B cell (primary cell): ENCODE measurements at regions not wholly inside any gene's neighbourhood (a gene's known extent, or its start where the extent isn't known, plus 50 kb on each side); places are given as distances from the start of the nearest gene placed in this dataset.

Source experiments
- ATAC-seq: fragments of 200-7000 bp; cut with Tn5 transposase; one replicate; pipeline ENCODE4 v1.10.0; 2021; ENCODE audit warnings: low read depth, mild to moderate bottlenecking, moderate number of reproducible peaks, moderate library complexity
- CTCF ChIA-PET: fragments of 350-600 bp; sonication (Branson Sonifier 250); formaldehyde crosslinking; loops from one replicate; lab custom pipeline; 2021; ENCODE audit warnings: antibody characterized with exemption, inconsistent platforms; lab: Charles Lee
- POLR2A ChIA-PET: fragments of 350-600 bp; sonication (Branson Sonifier 250); formaldehyde crosslinking; loops from one replicate; lab custom pipeline; 2021; ENCODE audit warnings: antibody characterized with exemption; lab: Charles Lee
- DNase-seq: peaks from one replicate; pipeline ENCODE4 v3.0.0; 2013
- H2AFZ ChIP-seq: 2 replicates; pipeline ENCODE4 v1.6.1; 2012; ENCODE audit warnings: mild to moderate bottlenecking, low read depth, low read length; ENCODE audit not compliant: insufficient read depth, poor library complexity, severe bottlenecking
- H3K27ac ChIP-seq, 2 donors: 1 replicate in 1 of 2; 2 replicates in 1 of 2; pipeline ENCODE4 v1.5.1; 2012 to 2013; ENCODE audit warnings: low read length in 2 of 2, mild to moderate bottlenecking in 2 of 2, moderate library complexity in 1 of 2
- H3K27me3 ChIP-seq, 4 experiments: fragments of 200-600 bp in 1 of 4; sonication (generic) in 1 of 4; replicated peaks in 1 of 4; 1 replicate in 2 of 4; 2 replicates in 2 of 4; pipeline versions ENCODE4 v1.6.1 to v1.7.0; 2013 to 2016; ENCODE audit warnings: low read length in 3 of 4, mild to moderate bottlenecking in 2 of 4, mixed read lengths in 1 of 4, moderate library complexity in 1 of 4; ENCODE audit not compliant: insufficient read depth in 4 of 4, control insufficient read depth in 3 of 4; ENCODE audit errors: control extremely low read depth in 1 of 4
- H3K36me3 ChIP-seq, 2 experiments: replicated peaks in 1 of 2; 1 replicate in 1 of 2; 2 replicates in 1 of 2; pipeline versions ENCODE4 v1.6.1 to v1.7.1; 2013; ENCODE audit warnings: low read length in 1 of 2; ENCODE audit not compliant: insufficient read depth in 2 of 2, control insufficient read depth in 1 of 2; ENCODE audit errors: control extremely low read depth in 1 of 2, extremely low read depth in 1 of 2
- H3K4me1 ChIP-seq, 2 donors: fragments of 200-600 bp in 1 of 2; sonication (generic) in 1 of 2; 1 replicate in 1 of 2; 2 replicates in 1 of 2; pipeline versions ENCODE4 v1.5.1 to v1.6.1; 2013 to 2017; ENCODE audit warnings: low read length in 2 of 2; ENCODE audit not compliant: control insufficient read depth in 2 of 2, insufficient read depth in 2 of 2
- H3K4me2 ChIP-seq: replicated peaks from 2 replicates; pipeline ENCODE3; 2012; ENCODE audit warnings: mild to moderate bottlenecking, low read depth, low read length; ENCODE audit not compliant: poor library complexity, severe bottlenecking
- H3K4me3 ChIP-seq, 5 experiments: fragments of 200-600 bp in 1 of 5; sonication (generic) in 1 of 5; 1 replicate in 3 of 5; 2 replicates in 2 of 5; pipeline versions ENCODE4 v1.5.1 to v1.7.0; 2011 to 2016; ENCODE audit warnings: low read length in 4 of 5, mild to moderate bottlenecking in 4 of 5, low read depth in 2 of 5, control low read depth in 1 of 5, moderate library complexity in 1 of 5; ENCODE audit not compliant: insufficient read depth in 1 of 5; ENCODE audit errors: control extremely low read depth in 1 of 5, extremely low read depth in 1 of 5
- H3K79me2 ChIP-seq: fragments of 200-600 bp; sonication (generic); one replicate; pipeline ENCODE4 v1.6.0; 2016; ENCODE audit warnings: low read length; ENCODE audit not compliant: control insufficient read depth, insufficient read depth
- H3K9ac ChIP-seq: fragments of 200-600 bp; sonication (generic); 2 replicates; pipeline ENCODE4 v1.6.1; 2017; ENCODE audit warnings: mild to moderate bottlenecking, low read length, moderate library complexity
- H3K9me3 ChIP-seq, 3 donors: one replicate each; pipeline versions ENCODE4 v1.6.1 to v1.7.1; 2013; ENCODE audit warnings: low read length in 2 of 3; ENCODE audit not compliant: control insufficient read depth in 2 of 3, insufficient read depth in 1 of 3; ENCODE audit errors: control extremely low read depth in 1 of 3
- H4K20me1 ChIP-seq: 2 replicates; pipeline ENCODE4 v1.6.0; 2012; ENCODE audit warnings: mild to moderate bottlenecking, low read length; ENCODE audit not compliant: insufficient read depth, control insufficient read depth, poor library complexity, severe bottlenecking
- H3K27ac Mint-ChIP-seq: one replicate; pipeline ENCODE4 v1.8.0; 2021; ENCODE audit warnings: mixed read lengths
- H3K27me3 Mint-ChIP-seq: one replicate; pipeline ENCODE4 v1.8.0; 2021; ENCODE audit warnings: mixed read lengths
- H3K4me1 Mint-ChIP-seq: one replicate; pipeline ENCODE4 v1.8.0; 2021; ENCODE audit warnings: mixed read lengths
- H3K4me3 Mint-ChIP-seq: one replicate; pipeline ENCODE4 v1.8.0; 2021; ENCODE audit warnings: mixed read lengths
- H3K9me3 Mint-ChIP-seq: one replicate; pipeline ENCODE4 v1.8.0; 2022; ENCODE audit warnings: mixed read lengths; ENCODE audit not compliant: insufficient read depth
- CTCF ChIP-seq: fragments of 200-600 bp; IDR thresholded peaks from one replicate; pipeline ENCODE4 v1.8.0; 2022; ENCODE audit warnings: antibody characterized with exemption, mild to moderate bottlenecking
- EZH2 ChIP-seq: IDR thresholded peaks from 2 replicates; pipeline ENCODE4 v1.6.1; 2012; ENCODE audit warnings: borderline replicate concordance, low read depth, mild to moderate bottlenecking, moderate library complexity, low read length; ENCODE audit not compliant: insufficient read depth, poor library complexity, severe bottlenecking
- WGBS: methylation state at CpG from one replicate; pipeline ENCODE4 v1.1.5; 2013; ENCODE audit warnings: missing lambda C conversion rate; ENCODE audit not compliant: insufficient coverage; 5-methylcytosine and 5-hydroxymethylcytosine counted together
- intact Hi-C: fragments of 100-400 bp; cut with micrococcal nuclease; formaldehyde crosslinking; loops from one replicate; pipeline ENCODE4 v1.10.0; 2022

GRCh38 chr12:61676520-61676919, 583.7 kb upstream of the USP15 start:
- H3K27ac Mint-ChIP-seq: no peak overlapping the region
- no peaks in the 10 kb centered on the region for H3K4me1 ChIP-seq
- H3K27ac ChIP-seq: no peak overlapping the region
- CTCF ChIA-PET: no interaction called here
- H3K4me1 Mint-ChIP-seq: no peaks in the 10 kb centered on the region
- H3K9me3 Mint-ChIP-seq: peaks cover 7% of the 10 kb centered on the region
- no peaks in the 10 kb centered on the region for H4K20me1 ChIP-seq
- intact Hi-C loops: no loop called here
- no peaks in the 10 kb centered on the region for H3K36me3 ChIP-seq
- H3K4me3 Mint-ChIP-seq: no peak overlapping the region
- POLR2A ChIA-PET: no interaction called here
- no peak for TF ChIP-seq CTCF
- no peak for TF ChIP-seq EZH2
- no peak overlapping the region for H3K4me2 ChIP-seq
- DNase-seq: no peak
- no peak for ATAC-seq
- no peak overlapping the region for H2AFZ ChIP-seq
- no peaks in the 10 kb centered on the region for H3K27me3 ChIP-seq
- H3K4me3 ChIP-seq: no peak overlapping the region
- H3K9ac ChIP-seq: no peak overlapping the region
- peaks cover 0 to 5% (median 0%) of the 10 kb centered on the region in 3 donors for H3K9me3 ChIP-seq
- H3K27me3 Mint-ChIP-seq: no peaks in the 10 kb centered on the region
- H3K79me2 ChIP-seq: no peaks in the 10 kb centered on the region

- Histone ChIP-seq H3K79me2 (no peaks in the 10 kb centered on the region), H4K20me1 (no peaks in the 10 kb centered on the region), H3K4me1 (no peaks in the 10 kb centered on the region), H3K4me3 (no peak overlapping the region), H3K9ac (no peak overlapping the region), H3K36me3 (no peaks in the 10 kb centered on the region), H3K27ac (no peak overlapping the region), H3K27me3 (no peaks in the 10 kb centered on the region), H3K9me3 (peaks cover 0 to 1% (median 0%) of the 10 kb centered on the region in 3 donors), H2AFZ (no peak overlapping the region), H3K4me2 (no peak overlapping the region)
- 93% methylated on average over 2 of the region's 5 CpGs for WGBS
- no peaks in the 10 kb centered on the region for H3K4me1 Mint-ChIP-seq
- H3K9me3 Mint-ChIP-seq: peaks cover 3% of the 10 kb centered on the region
- H3K4me3 Mint-ChIP-seq: no peak overlapping the region
- H3K27me3 Mint-ChIP-seq: no peaks in the 10 kb centered on the region
- ATAC-seq (no peak), DNase-seq (no peak)
- H3K27ac Mint-ChIP-seq: no peak overlapping the region
- CTCF ChIA-PET: no interaction called here
- TF ChIP-seq EZH2 (no peak), CTCF (no peak)
- intact Hi-C loops: no loop called here
- POLR2A ChIA-PET: no interaction called here
Observed at GRCh38 chr12:61687407-61687806, 572.8 kb upstream of the USP15 start.
